Sigmoid colon (tissue), 6 donors: ENCODE measurements at regions not wholly inside any gene's neighbourhood (a gene's known extent, or its start where the extent isn't known, plus 50 kb on each side); places are given as distances from the start of the nearest gene placed in this dataset.

ENCODE experiments used
- DNase-seq: peaks from one replicate; pipeline ENCODE4 v3.0.0-alpha.2; 2019
- H3K27ac ChIP-seq, 4 donors: fragments of 200-600 bp; sonication (generic); one replicate each; pipeline ENCODE4 v1.5.1; 2016 to 2019; ENCODE audit warnings: mild to moderate bottlenecking in 1 of 4
- H3K27me3 ChIP-seq, 3 donors: fragments of 200-600 bp; sonication (generic); one replicate each; pipeline ENCODE4 v1.5.1; 2019; ENCODE audit warnings: mild to moderate bottlenecking in 1 of 3
- H3K36me3 ChIP-seq, 4 donors: fragments of 200-600 bp; sonication (generic); one replicate each; pipeline ENCODE4 v1.5.1; 2016 to 2019
- H3K4me1 ChIP-seq, 4 donors: fragments of 200-600 bp; sonication (generic); one replicate each; pipeline ENCODE4 v1.5.1; 2017 to 2019
- H3K4me3 ChIP-seq, 4 donors: fragments of 200-600 bp; sonication (generic); one replicate each; pipeline ENCODE4 v1.5.1; 2017 to 2019; ENCODE audit warnings: mild to moderate bottlenecking in 2 of 4, moderate library complexity in 1 of 4
- H3K9me3 ChIP-seq, 4 donors: fragments of 200-600 bp in 3 of 4; sonication (generic) in 3 of 4; one replicate each; pipeline versions ENCODE4 v1.5.1 to v1.6.1; 2013 to 2019
- EP300 ChIP-seq, 4 donors: sonication (generic); formaldehyde crosslinking; IDR thresholded peaks; one replicate each; pipeline ENCODE4 v1.6.1; 2017; ENCODE audit warnings: antibody characterized with exemption in 4 of 4
- POLR2A ChIP-seq, 2 donors: fragments of 450-650 bp; IDR thresholded peaks; one replicate each; pipeline ENCODE4 v1.6.1; 2016; ENCODE audit warnings: antibody characterized with exemption in 2 of 2, mild to moderate bottlenecking in 2 of 2, moderate library complexity in 2 of 2
- POLR2AphosphoS5 ChIP-seq, 4 donors: sonication (generic); formaldehyde crosslinking; IDR thresholded peaks; one replicate each; pipeline ENCODE4 v1.6.1; 2017; ENCODE audit warnings: antibody characterized with exemption in 4 of 4
- WGBS, 2 donors: extraction: QIAGEN DNeasy Blood & Tissue Kit; methylation state at CpG; one replicate each; pipeline ENCODE4 v1.1.7; 2013; 5-methylcytosine and 5-hydroxymethylcytosine counted together
- intact Hi-C: fragments of 100-400 bp; cut with DNase I; formaldehyde crosslinking; loops from one replicate; pipeline ENCODE4 v1.15.1; 2023
- TF ChIP-seq, protein P1 (sequence below), 4 experiments: fragments of 450-650 bp in 3 of 4; fragments of 200-600 bp in 1 of 4; IDR thresholded peaks; one replicate each; pipeline ENCODE4 v1.5.1; 2016 to 2019; ENCODE audit warnings: antibody characterized with exemption in 4 of 4, mild to moderate bottlenecking in 3 of 4, moderate library complexity in 2 of 4
- donor health status: healthy with polysubstance abuse.
- donor health status: healthy.

- Histone ChIP-seq H3K36me3 (no peaks in the 10 kb centered on the region), H3K4me3 (no peak overlapping the region), H3K27ac (no peak overlapping the region), H3K4me1 (no peaks in the 10 kb centered on the region), H3K27me3 (no peaks in the 10 kb centered on the region), H3K9me3 (peaks cover 3 to 27% (median 9%) of the 10 kb centered on the region in 4 donors)
- TF ChIP-seq POLR2AphosphoS5 (IDR thresholded peaks at IDR 0.05) (no peak), EP300 (IDR thresholded peaks at IDR 0.05) (no peak), POLR2A (IDR thresholded peaks at IDR 0.05) (no peak)
- TF ChIP-seq, protein P1, sequence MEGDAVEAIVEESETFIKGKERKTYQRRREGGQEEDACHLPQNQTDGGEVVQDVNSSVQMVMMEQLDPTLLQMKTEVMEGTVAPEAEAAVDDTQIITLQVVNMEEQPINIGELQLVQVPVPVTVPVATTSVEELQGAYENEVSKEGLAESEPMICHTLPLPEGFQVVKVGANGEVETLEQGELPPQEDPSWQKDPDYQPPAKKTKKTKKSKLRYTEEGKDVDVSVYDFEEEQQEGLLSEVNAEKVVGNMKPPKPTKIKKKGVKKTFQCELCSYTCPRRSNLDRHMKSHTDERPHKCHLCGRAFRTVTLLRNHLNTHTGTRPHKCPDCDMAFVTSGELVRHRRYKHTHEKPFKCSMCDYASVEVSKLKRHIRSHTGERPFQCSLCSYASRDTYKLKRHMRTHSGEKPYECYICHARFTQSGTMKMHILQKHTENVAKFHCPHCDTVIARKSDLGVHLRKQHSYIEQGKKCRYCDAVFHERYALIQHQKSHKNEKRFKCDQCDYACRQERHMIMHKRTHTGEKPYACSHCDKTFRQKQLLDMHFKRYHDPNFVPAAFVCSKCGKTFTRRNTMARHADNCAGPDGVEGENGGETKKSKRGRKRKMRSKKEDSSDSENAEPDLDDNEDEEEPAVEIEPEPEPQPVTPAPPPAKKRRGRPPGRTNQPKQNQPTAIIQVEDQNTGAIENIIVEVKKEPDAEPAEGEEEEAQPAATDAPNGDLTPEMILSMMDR (IDR thresholded peaks at IDR 0.05) = no peak
- intact Hi-C loops = no loop called here
- 61 to 73% methylated on average over 2 of the region's 2 CpGs for WGBS, 2 donors
- no peak for DNase-seq
Observed at GRCh38 chr15:26376243-26376642, 396.6 kb downstream of the GABRB3 start.

- no peak for DNase-seq
- Histone ChIP-seq H3K4me1 (no peaks in the 10 kb centered on the region), H3K27me3 (no peaks in the 10 kb centered on the region), H3K36me3 (no peaks in the 10 kb centered on the region), H3K9me3 (peaks cover 3 to 22% (median 8%) of the 10 kb centered on the region in 4 donors), H3K4me3 (no peak overlapping the region), H3K27ac (no peak overlapping the region)
- TF ChIP-seq POLR2A (IDR thresholded peaks at IDR 0.05) = no peak
- TF ChIP-seq, protein P1 (IDR thresholded peaks at IDR 0.05) = no peak
- TF ChIP-seq EP300 (IDR thresholded peaks at IDR 0.05) = no peak
- TF ChIP-seq POLR2AphosphoS5 (IDR thresholded peaks at IDR 0.05) = no peak
- 80 to 82% methylated on average over 1 of the region's 1 CpG for WGBS, 2 donors
- intact Hi-C loops = no loop called here
Observed at GRCh38 chr15:26374806-26375205, 398.1 kb downstream of the GABRB3 start.

DNA sequence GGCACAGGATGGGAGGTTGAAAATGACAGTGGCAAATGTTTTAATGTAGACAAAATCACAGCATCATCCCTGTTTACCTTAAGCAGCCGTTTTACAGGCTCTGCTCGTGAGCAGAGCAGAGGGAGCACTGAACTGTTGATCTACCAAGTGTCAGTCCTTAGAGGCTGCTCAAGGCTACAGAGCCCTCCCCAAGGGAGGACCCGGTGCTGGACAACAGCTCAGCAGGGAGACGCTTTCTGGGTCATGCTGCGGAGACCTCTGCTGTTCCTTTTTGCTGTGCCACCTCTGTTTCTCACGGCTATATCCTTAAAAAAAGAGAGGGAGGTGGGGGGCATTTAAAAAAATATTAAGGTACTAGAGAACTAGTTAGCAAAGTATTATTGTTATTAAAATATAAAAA lies 400.2 kb downstream of the GABRB3 start:
- Histone ChIP-seq H3K27me3 (no peaks in the 10 kb centered on the region), H3K36me3 (no peaks in the 10 kb centered on the region), H3K27ac (no peak overlapping the region), H3K4me1 (no peaks in the 10 kb centered on the region), H3K9me3 (peaks cover 3 to 18% (median 8%) of the 10 kb centered on the region in 4 donors), H3K4me3 (no peak overlapping the region)
- WGBS, 2 donors = 35 to 53% methylated on average over 6 of the region's 6 CpGs
- no peak for DNase-seq
- TF ChIP-seq EP300 (IDR thresholded peaks at IDR 0.05) (no peak), POLR2AphosphoS5 (IDR thresholded peaks at IDR 0.05) (no peak), POLR2A (IDR thresholded peaks at IDR 0.05) (no peak)
- TF ChIP-seq, protein P1 (IDR thresholded peaks at IDR 0.05) = no peak
- intact Hi-C loops = no loop called here

- H3K4me3 ChIP-seq = no peak overlapping the region
- H3K36me3 ChIP-seq = no peaks in the 10 kb centered on the region
- no peaks in the 10 kb centered on the region for H3K9me3 ChIP-seq
- no peak overlapping the region for H3K27ac ChIP-seq
- TF ChIP-seq, protein P1 (IDR thresholded peaks at IDR 0.05) = no peak
- no peak for TF ChIP-seq EP300 (IDR thresholded peaks at IDR 0.05)
- TF ChIP-seq POLR2AphosphoS5 (IDR thresholded peaks at IDR 0.05) = no peak
- no peak for TF ChIP-seq POLR2A (IDR thresholded peaks at IDR 0.05)
- WGBS, 2 donors = 85 to 87% methylated on average over 4 of the region's 4 CpGs
- no peaks in the 10 kb centered on the region for H3K4me1 ChIP-seq
- intact Hi-C loops = no loop called here
- H3K27me3 ChIP-seq = no peaks in the 10 kb centered on the region
- no peak for DNase-seq
Observed at GRCh38 chr15:26365077-26365476, 407.8 kb downstream of the GABRB3 start.

- intact Hi-C loops = no loop called here
- no peak overlapping the region for H3K4me3 ChIP-seq
- DNase-seq = no peak
- TF ChIP-seq, protein P1 (IDR thresholded peaks at IDR 0.05) = no peak
- TF ChIP-seq EP300 (IDR thresholded peaks at IDR 0.05) (no peak), POLR2A (IDR thresholded peaks at IDR 0.05) (no peak), POLR2AphosphoS5 (IDR thresholded peaks at IDR 0.05) (no peak)
- no peaks in the 10 kb centered on the region for H3K9me3 ChIP-seq
- no peaks in the 10 kb centered on the region for H3K4me1 ChIP-seq
- WGBS, 2 donors = 77 to 80% methylated on average over 4 of the region's 4 CpGs
- H3K36me3 ChIP-seq = no peaks in the 10 kb centered on the region
- H3K27me3 ChIP-seq = no peaks in the 10 kb centered on the region
- H3K27ac ChIP-seq = no peak overlapping the region
Observed at GRCh38 chr15:26359855-26360254, 413.0 kb downstream of the GABRB3 start.
